A673 (cell line): ENCODE measurements at regions not wholly inside any gene's neighbourhood (a gene's known extent, or its start where the extent isn't known, plus 50 kb on each side); places are given as distances from the start of the nearest gene placed in this dataset.

ENCODE experiments used
- EZH2 ChIP-seq: fragments of 200-600 bp; sonication (generic); IDR thresholded peaks from 2 replicates; pipeline ENCODE4 v1.6.1; 2017; ENCODE audit warnings: borderline replicate concordance, low read depth, mild to moderate bottlenecking, mixed read lengths, antibody characterized with exemption, low read length; ENCODE audit not compliant: poor library complexity, severe bottlenecking
- TF ChIP-seq, protein P1 (sequence below): fragments of 300-800, 200-600 bp; sonication (generic); conservative IDR thresholded peaks from 2 replicates; pipeline ENCODE4 v1.5.1; 2017; ENCODE audit warnings: low read depth, mild to moderate bottlenecking, antibody characterized with exemption, low read length, moderate library complexity, mixed read lengths

DNA sequence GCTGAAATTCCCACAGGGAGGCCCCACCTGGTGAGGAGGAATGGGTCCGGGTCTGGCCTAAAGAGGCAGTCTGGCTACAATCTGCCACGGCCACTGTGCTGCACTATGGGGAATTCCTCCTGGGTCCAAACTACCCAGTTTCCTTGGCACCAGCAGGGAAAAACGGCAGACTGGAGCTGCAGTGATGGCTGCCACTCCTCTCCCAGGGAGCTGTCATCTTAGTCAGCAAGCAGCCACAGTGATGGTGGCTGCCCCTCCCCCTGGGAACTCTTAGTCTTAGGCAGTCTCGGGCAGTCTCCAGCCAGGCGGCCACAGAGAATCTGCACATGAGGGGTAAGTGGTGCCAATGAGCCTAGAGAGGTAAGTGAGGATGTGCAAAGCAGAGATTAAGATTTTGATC lies 205.8 kb downstream of the TMEM38B start:
- TF ChIP-seq, protein P1, sequence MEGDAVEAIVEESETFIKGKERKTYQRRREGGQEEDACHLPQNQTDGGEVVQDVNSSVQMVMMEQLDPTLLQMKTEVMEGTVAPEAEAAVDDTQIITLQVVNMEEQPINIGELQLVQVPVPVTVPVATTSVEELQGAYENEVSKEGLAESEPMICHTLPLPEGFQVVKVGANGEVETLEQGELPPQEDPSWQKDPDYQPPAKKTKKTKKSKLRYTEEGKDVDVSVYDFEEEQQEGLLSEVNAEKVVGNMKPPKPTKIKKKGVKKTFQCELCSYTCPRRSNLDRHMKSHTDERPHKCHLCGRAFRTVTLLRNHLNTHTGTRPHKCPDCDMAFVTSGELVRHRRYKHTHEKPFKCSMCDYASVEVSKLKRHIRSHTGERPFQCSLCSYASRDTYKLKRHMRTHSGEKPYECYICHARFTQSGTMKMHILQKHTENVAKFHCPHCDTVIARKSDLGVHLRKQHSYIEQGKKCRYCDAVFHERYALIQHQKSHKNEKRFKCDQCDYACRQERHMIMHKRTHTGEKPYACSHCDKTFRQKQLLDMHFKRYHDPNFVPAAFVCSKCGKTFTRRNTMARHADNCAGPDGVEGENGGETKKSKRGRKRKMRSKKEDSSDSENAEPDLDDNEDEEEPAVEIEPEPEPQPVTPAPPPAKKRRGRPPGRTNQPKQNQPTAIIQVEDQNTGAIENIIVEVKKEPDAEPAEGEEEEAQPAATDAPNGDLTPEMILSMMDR, result no peak
- no peak for TF ChIP-seq EZH2
